GM12865 (cell line): ENCODE measurements at regions not wholly inside any gene's neighbourhood (a gene's known extent, or its start where the extent isn't known, plus 50 kb on each side); places are given as distances from the start of the nearest gene placed in this dataset.
"Not testable (repeated sequence)": the region's sequence is repeated elsewhere in the genome, so short reads cannot be mapped to it uniquely, and the experiment has no call there.

ENCODE experiments used
- DNase-seq: peaks from one replicate; pipeline ENCODE4 v3.0.0; 2010; ENCODE audit warnings: low read depth
- H3K4me3 ChIP-seq: 2 replicates; pipeline ENCODE4 v1.5.1; 2011; ENCODE audit warnings: mild to moderate bottlenecking, low read depth, low read length, control low read depth
- CTCF ChIP-seq: IDR thresholded peaks from 2 replicates; pipeline ENCODE4 v1.5.1; 2011; ENCODE audit warnings: low read length, control low read depth, low read depth, inconsistent platforms; ENCODE audit not compliant: insufficient read depth; ENCODE audit errors: missing control alignments

- H3K4me3 ChIP-seq, result no peak overlapping the region
- no peak for DNase-seq
- TF ChIP-seq CTCF, result no peak
These were observed 412.1 kb upstream of the DPH6 start for GRCh38 chr15:35958021-35958420.

- no peak for TF ChIP-seq CTCF
- no peak for DNase-seq
These were observed 413.0 kb upstream of the DPH6 start for GRCh38 chr15:35958975-35959374.

GRCh38 chr15:35963326-35963725 lies 417.4 kb upstream of the DPH6 start:
- no peak for DNase-seq
- no peak for TF ChIP-seq CTCF
- no peak overlapping the region for H3K4me3 ChIP-seq

More at GRCh38 chr15:35958975-35959374, 413.0 kb upstream of the DPH6 start:
- H3K4me3 ChIP-seq, result no peak overlapping the region

GRCh38 chr15:35966781-35967180 lies 420.8 kb upstream of the DPH6 start:
- H3K4me3 ChIP-seq, result no peak overlapping the region
- no peak for DNase-seq
- TF ChIP-seq CTCF, result no peak

- H3K4me3 ChIP-seq, DNase-seq: not testable (repeated sequence)
These were observed 422.0 kb upstream of the DPH6 start for GRCh38 chr15:35967968-35968367.

- DNase-seq, result no peak
- TF ChIP-seq CTCF, result no peak
- H3K4me3 ChIP-seq, result no peak overlapping the region
These were observed 427.1 kb upstream of the DPH6 start for GRCh38 chr15:35973029-35973428.

GRCh38 chr15:35974052-35974451 lies 428.1 kb upstream of the DPH6 start:
- H3K4me3 ChIP-seq, result no peak overlapping the region
- DNase-seq, result no peak
- no peak for TF ChIP-seq CTCF
